ENCODE measurements at regions not wholly inside any gene's neighbourhood (a gene's known extent, or its start where the extent isn't known, plus 50 kb on each side); places are given as distances from the start of the nearest gene placed in this dataset.

- TF ChIP-seq MYC (IDR thresholded peaks at IDR 0.05; ENCODE audit: low read depth, low read length) = no peak
- TF ChIP-seq MYC (CRISPR knock-in tag; IDR thresholded peaks at IDR 0.05; ENCODE audit: borderline replicate concordance, low read depth) = no peak
- no peak for TF ChIP-seq SP2 (IDR thresholded peaks at IDR 0.05; ENCODE audit: extremely low read depth, low read depth, low read length, poor library complexity, severe bottlenecking)
- no peak for TF ChIP-seq CTCF (IDR thresholded peaks at IDR 0.05 in 2 of 3, conservative IDR thresholded peaks at IDR 0.05 in 1 of 3; ENCODE audit: insufficient read depth in 2 of 3, low read depth in 1 of 3, low read length in 3 of 3)
- TF ChIP-seq ZNF174 (CRISPR knock-in tag; IDR thresholded peaks at IDR 0.05) = no peak
- TF ChIP-seq ZFP36 (IDR thresholded peaks at IDR 0.05; ENCODE audit: low read depth, low read length, partially characterized antibody) = no peak
- no peak for TF ChIP-seq MTA1 (IDR thresholded peaks at IDR 0.05; ENCODE audit: borderline replicate concordance)
- TF ChIP-seq MAZ (CRISPR knock-in tag; conservative IDR thresholded peaks at IDR 0.05 in 1 of 2, IDR thresholded peaks at IDR 0.05 in 1 of 2) = no peak
Measured at GRCh38 chr11:109306322-109306721, 115.7 kb upstream of the C11orf87 start.
